ENCODE measurements at regions not wholly inside any gene's neighbourhood (a gene's known extent, or its start where the extent isn't known, plus 50 kb on each side); places are given as distances from the start of the nearest gene placed in this dataset.
"Not testable (repeated sequence)": the region's sequence is repeated elsewhere in the genome, so short reads cannot be mapped to it uniquely, and the experiment has no call there.

- not testable (repeated sequence) for DNase-seq (ENCODE audit: low read depth); H3K4me3 ChIP-seq (ENCODE audit: low read depth, low read length)
These were observed 56.2 kb upstream of the CCZ1B start for GRCh38 chr7:6882321-6882721.

GRCh38 chr7:6883756-6884155, 57.7 kb upstream of the CCZ1B start:
- H3K4me3 ChIP-seq (ENCODE audit: low read depth, low read length); DNase-seq (ENCODE audit: low read depth): not testable (repeated sequence)

GRCh38 chr7:6886198-6886597, 60.1 kb upstream of the CCZ1B start:
- no peak for TF ChIP-seq CTCF (IDR thresholded peaks at IDR 0.05; ENCODE audit: low read depth, low read length, missing control alignments)
- DNase-seq (ENCODE audit: low read depth) = no peak
- no peak overlapping the region for H3K4me3 ChIP-seq (ENCODE audit: low read depth, low read length)

GRCh38 chr7:6888267-6889045, 62.4 kb upstream of the CCZ1B start:
- not testable (repeated sequence) for DNase-seq (ENCODE audit: low read depth); H3K4me3 ChIP-seq (ENCODE audit: low read depth, low read length)

GRCh38 chr7:6889252-6889812, 63.3 kb upstream of the CCZ1B start:
- no peak for TF ChIP-seq CTCF (IDR thresholded peaks at IDR 0.05; ENCODE audit: low read depth, low read length, missing control alignments)
- H3K4me3 ChIP-seq (ENCODE audit: low read depth, low read length) = no peak overlapping the region
- no peak for DNase-seq (ENCODE audit: low read depth)

- H3K4me3 ChIP-seq (ENCODE audit: low read depth, low read length); DNase-seq (ENCODE audit: low read depth): not testable (repeated sequence)
These were observed 76.0 kb upstream of the CCZ1B start for GRCh38 chr7:6902097-6902518.

- DNase-seq (ENCODE audit: low read depth); H3K4me3 ChIP-seq (ENCODE audit: low read depth, low read length): not testable (repeated sequence)
These were observed 77.2 kb upstream of the CCZ1B start for GRCh38 chr7:6903289-6903688.

- H3K4me3 ChIP-seq (ENCODE audit: low read depth, low read length); DNase-seq (ENCODE audit: low read depth): not testable (repeated sequence)
These were observed 77.7 kb upstream of the CCZ1B start for GRCh38 chr7:6903792-6904191.

- H3K4me3 ChIP-seq (ENCODE audit: low read depth, low read length) = no peak overlapping the region
- no peak for TF ChIP-seq CTCF (IDR thresholded peaks at IDR 0.05; ENCODE audit: low read depth, low read length, missing control alignments)
- DNase-seq (ENCODE audit: low read depth) = no peak
These were observed 91.2 kb upstream of the CCZ1B start for GRCh38 chr7:6917258-6917657.

GRCh38 chr7:6919169-6919568, 93.1 kb upstream of the CCZ1B start:
- H3K4me3 ChIP-seq (ENCODE audit: low read depth, low read length); DNase-seq (ENCODE audit: low read depth): not testable (repeated sequence)

GRCh38 chr7:6924523-6924922, 98.4 kb upstream of the CCZ1B start:
- not testable (repeated sequence) for DNase-seq (ENCODE audit: low read depth); H3K4me3 ChIP-seq (ENCODE audit: low read depth, low read length)

- not testable (repeated sequence) for H3K4me3 ChIP-seq (ENCODE audit: low read depth, low read length); DNase-seq (ENCODE audit: low read depth)
These were observed 100.4 kb upstream of the CCZ1B start for GRCh38 chr7:6926193-6927174.

GRCh38 chr7:6927643-6928042, 101.6 kb upstream of the CCZ1B start:
- H3K4me3 ChIP-seq (ENCODE audit: low read depth, low read length); DNase-seq (ENCODE audit: low read depth): not testable (repeated sequence)

GRCh38 chr7:6929588-6929987, 103.5 kb upstream of the CCZ1B start:
- H3K4me3 ChIP-seq (ENCODE audit: low read depth, low read length) = not testable (repeated sequence)

GRCh38 chr7:6930081-6930635, 104.1 kb upstream of the CCZ1B start:
- not testable (repeated sequence) for DNase-seq (ENCODE audit: low read depth); H3K4me3 ChIP-seq (ENCODE audit: low read depth, low read length)

More at GRCh38 chr7:6929588-6929987, 103.5 kb upstream of the CCZ1B start:
- not testable (repeated sequence) for DNase-seq (ENCODE audit: low read depth)

Data from GM12864 (cell line).